K562 (cell line): ENCODE measurements at regions not wholly inside any gene's neighbourhood (a gene's known extent, or its start where the extent isn't known, plus 50 kb on each side); places are given as distances from the start of the nearest gene placed in this dataset.

Experiments used
- EZH2 ChIP-seq: IDR thresholded peaks from 2 replicates; pipeline ENCODE4 v1.6.1; 2012; ENCODE audit warnings: low read depth, mild to moderate bottlenecking, inconsistent platforms, low read length, borderline replicate concordance
- GABPA ChIP-seq: fragments of 200-800 bp; sonication (Bioruptor generic); conservative IDR thresholded peaks from 2 replicates; pipeline ENCODE4 v1.6.1; 2016; ENCODE audit warnings: low read depth, missing genetic modification characterization, missing compliant biosample characterization
- HNRNPLL ChIP-seq: fragments of 200-400 bp; formaldehyde crosslinking; IDR thresholded peaks from 2 replicates; pipeline ENCODE4 v1.6.1; 2017; ENCODE audit warnings: low read length, low read depth, mild to moderate bottlenecking; ENCODE audit not compliant: poor library complexity, severe bottlenecking
- MXI1 ChIP-seq: IDR thresholded peaks from 2 replicates; pipeline ENCODE4 v1.6.1; 2011; ENCODE audit warnings: low read depth, mild to moderate bottlenecking, improper control_type of control experiment, low read length
- PHF8 ChIP-seq: fragments of 200-600 bp; sonication (generic); IDR thresholded peaks from 2 replicates; pipeline ENCODE4 v1.6.1; 2012; ENCODE audit warnings: mixed run types, mild to moderate bottlenecking, inconsistent platforms, low read length, moderate library complexity, borderline replicate concordance
- TEAD1 ChIP-seq, 2 experiments: fragments of 450-650 bp in 1 of 2; sonication (generic) in 1 of 2; formaldehyde crosslinking; IDR thresholded peaks; 2 replicates each; pipeline versions ENCODE4 v1.4.0 to v1.8.0; 2020 to 2022; ENCODE audit warnings: mild to moderate bottlenecking in 2 of 2, missing genetic modification reagents in 1 of 2
- TF ChIP-seq, protein P1 (sequence below): fragments of 450-650 bp; formaldehyde crosslinking; IDR thresholded peaks from 2 replicates; pipeline ENCODE4 v1.4.0; 2022; ENCODE audit warnings: missing genetic modification characterization
- TF ChIP-seq, protein P2 (sequence below), 3 experiments: IDR thresholded peaks in 2 of 3; conservative IDR thresholded peaks in 1 of 3; 2 replicates each; pipeline ENCODE4 v1.5.1; 2011 to 2012; ENCODE audit warnings: low read length in 3 of 3, mild to moderate bottlenecking in 3 of 3, control low read depth in 2 of 3, improper control_type of control experiment in 1 of 3, inconsistent platforms in 1 of 3, low read depth in 1 of 3, mixed read lengths in 1 of 3, moderate library complexity in 1 of 3; ENCODE audit not compliant: insufficient read depth in 2 of 3
- TF ChIP-seq, protein P3 (sequence below): fragments of 250-450 bp; sonication (Bioruptor Pico); IDR thresholded peaks from 2 replicates; pipeline ENCODE4 v1.5.0; 2022; ENCODE audit warnings: mild to moderate bottlenecking
- TF ChIP-seq, protein P4 (sequence below): sonication (generic); formaldehyde crosslinking; IDR thresholded peaks from 2 replicates; pipeline ENCODE4 v1.4.0; 2020; ENCODE audit warnings: mild to moderate bottlenecking, missing genetic modification reagents

DNA sequence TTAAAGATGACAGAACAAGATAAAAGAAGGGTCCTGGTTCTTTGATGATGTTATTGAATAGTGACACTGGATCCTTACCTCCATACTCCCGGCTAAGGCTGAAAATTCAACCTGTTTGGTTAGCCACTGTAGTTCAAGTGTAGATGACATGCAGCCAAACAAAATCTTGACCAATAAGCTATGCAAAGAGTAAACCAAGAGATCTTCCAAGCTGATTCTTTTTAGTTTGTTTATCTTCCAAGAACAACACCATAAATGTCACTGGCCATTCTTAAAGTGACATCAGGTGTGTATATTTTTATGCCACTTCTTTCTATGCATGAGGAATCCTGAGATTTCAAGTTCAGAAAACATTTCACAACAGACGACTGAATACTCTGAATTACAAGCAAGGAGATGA lies 141.5 kb upstream of the FST start:
- TF ChIP-seq, protein P1, sequence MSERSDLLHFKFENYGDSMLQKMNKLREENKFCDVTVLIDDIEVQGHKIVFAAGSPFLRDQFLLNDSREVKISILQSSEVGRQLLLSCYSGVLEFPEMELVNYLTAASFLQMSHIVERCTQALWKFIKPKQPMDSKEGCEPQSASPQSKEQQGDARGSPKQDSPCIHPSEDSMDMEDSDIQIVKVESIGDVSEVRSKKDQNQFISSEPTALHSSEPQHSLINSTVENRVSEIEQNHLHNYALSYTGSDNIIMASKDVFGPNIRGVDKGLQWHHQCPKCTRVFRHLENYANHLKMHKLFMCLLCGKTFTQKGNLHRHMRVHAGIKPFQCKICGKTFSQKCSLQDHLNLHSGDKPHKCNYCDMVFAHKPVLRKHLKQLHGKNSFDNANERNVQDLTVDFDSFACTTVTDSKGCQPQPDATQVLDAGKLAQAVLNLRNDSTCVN (CRISPR knock-in tag) = no peak
- TF ChIP-seq EZH2 (no peak), HNRNPLL (no peak), GABPA (no peak), MXI1 (no peak), PHF8 (no peak), TEAD1 (CRISPR knock-in tag; IDR thresholded peaks at IDR 0.05) (no peak)
- TF ChIP-seq, protein P2, sequence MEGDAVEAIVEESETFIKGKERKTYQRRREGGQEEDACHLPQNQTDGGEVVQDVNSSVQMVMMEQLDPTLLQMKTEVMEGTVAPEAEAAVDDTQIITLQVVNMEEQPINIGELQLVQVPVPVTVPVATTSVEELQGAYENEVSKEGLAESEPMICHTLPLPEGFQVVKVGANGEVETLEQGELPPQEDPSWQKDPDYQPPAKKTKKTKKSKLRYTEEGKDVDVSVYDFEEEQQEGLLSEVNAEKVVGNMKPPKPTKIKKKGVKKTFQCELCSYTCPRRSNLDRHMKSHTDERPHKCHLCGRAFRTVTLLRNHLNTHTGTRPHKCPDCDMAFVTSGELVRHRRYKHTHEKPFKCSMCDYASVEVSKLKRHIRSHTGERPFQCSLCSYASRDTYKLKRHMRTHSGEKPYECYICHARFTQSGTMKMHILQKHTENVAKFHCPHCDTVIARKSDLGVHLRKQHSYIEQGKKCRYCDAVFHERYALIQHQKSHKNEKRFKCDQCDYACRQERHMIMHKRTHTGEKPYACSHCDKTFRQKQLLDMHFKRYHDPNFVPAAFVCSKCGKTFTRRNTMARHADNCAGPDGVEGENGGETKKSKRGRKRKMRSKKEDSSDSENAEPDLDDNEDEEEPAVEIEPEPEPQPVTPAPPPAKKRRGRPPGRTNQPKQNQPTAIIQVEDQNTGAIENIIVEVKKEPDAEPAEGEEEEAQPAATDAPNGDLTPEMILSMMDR (IDR thresholded peaks at IDR 0.05 in 2 of 3, conservative IDR thresholded peaks at IDR 0.05 in 1 of 3; ENCODE audit: insufficient read depth in 2 of 3, low read depth in 1 of 3, low read length in 3 of 3) = no peak
- TF ChIP-seq, protein P3, sequence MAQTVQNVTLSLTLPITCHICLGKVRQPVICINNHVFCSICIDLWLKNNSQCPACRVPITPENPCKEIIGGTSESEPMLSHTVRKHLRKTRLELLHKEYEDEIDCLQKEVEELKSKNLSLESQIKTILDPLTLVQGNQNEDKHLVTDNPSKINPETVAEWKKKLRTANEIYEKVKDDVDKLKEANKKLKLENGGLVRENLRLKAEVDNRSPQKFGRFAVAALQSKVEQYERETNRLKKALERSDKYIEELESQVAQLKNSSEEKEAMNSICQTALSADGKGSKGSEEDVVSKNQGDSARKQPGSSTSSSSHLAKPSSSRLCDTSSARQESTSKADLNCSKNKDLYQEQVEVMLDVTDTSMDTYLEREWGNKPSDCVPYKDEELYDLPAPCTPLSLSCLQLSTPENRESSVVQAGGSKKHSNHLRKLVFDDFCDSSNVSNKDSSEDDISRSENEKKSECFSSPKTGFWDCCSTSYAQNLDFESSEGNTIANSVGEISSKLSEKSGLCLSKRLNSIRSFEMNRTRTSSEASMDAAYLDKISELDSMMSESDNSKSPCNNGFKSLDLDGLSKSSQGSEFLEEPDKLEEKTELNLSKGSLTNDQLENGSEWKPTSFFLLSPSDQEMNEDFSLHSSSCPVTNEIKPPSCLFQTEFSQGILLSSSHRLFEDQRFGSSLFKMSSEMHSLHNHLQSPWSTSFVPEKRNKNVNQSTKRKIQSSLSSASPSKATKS = no peak
- TF ChIP-seq, protein P4, sequence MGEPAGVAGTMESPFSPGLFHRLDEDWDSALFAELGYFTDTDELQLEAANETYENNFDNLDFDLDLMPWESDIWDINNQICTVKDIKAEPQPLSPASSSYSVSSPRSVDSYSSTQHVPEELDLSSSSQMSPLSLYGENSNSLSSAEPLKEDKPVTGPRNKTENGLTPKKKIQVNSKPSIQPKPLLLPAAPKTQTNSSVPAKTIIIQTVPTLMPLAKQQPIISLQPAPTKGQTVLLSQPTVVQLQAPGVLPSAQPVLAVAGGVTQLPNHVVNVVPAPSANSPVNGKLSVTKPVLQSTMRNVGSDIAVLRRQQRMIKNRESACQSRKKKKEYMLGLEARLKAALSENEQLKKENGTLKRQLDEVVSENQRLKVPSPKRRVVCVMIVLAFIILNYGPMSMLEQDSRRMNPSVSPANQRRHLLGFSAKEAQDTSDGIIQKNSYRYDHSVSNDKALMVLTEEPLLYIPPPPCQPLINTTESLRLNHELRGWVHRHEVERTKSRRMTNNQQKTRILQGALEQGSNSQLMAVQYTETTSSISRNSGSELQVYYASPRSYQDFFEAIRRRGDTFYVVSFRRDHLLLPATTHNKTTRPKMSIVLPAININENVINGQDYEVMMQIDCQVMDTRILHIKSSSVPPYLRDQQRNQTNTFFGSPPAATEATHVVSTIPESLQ (CRISPR knock-in tag) = no peak
